Lung (tissue), 11 donors: ENCODE measurements at regions not wholly inside any gene's neighbourhood (a gene's known extent, or its start where the extent isn't known, plus 50 kb on each side); places are given as distances from the start of the nearest gene placed in this dataset.

Source experiments
- ATAC-seq: fragments of 200-7000 bp; cut with Tn5 transposase; one replicate; pipeline ENCODE4 v1.9.1; 2020; ENCODE audit warnings: moderate number of reproducible peaks; ENCODE audit not compliant: insufficient read depth, low FRiP score
- DNase-seq, 3 donors: peaks; one replicate each; pipeline ENCODE4 v3.0.0-alpha.2; 2013 to 2017
- H3K27ac ChIP-seq, 2 donors: one replicate each; pipeline ENCODE4 v1.5.1; 2013; ENCODE audit warnings: mild to moderate bottlenecking in 2 of 2, moderate library complexity in 2 of 2, control low read depth in 1 of 2, inconsistent platforms in 1 of 2, low read depth in 1 of 2, low read length in 1 of 2
- H3K27me3 ChIP-seq, 3 donors: one replicate each; pipeline ENCODE4 v1.5.1; 2013; ENCODE audit warnings: low read length in 2 of 3; ENCODE audit not compliant: control insufficient read depth in 3 of 3, insufficient read depth in 3 of 3
- H3K36me3 ChIP-seq, 4 donors: one replicate each; pipeline ENCODE4 v1.5.1; 2013; ENCODE audit warnings: low read length in 4 of 4, mild to moderate bottlenecking in 1 of 4, moderate library complexity in 1 of 4; ENCODE audit not compliant: control insufficient read depth in 4 of 4, insufficient read depth in 4 of 4
- H3K4me1 ChIP-seq, 5 donors: one replicate each; pipeline ENCODE4 v1.5.1; 2013; ENCODE audit warnings: low read length in 5 of 5, mild to moderate bottlenecking in 2 of 5, moderate library complexity in 1 of 5; ENCODE audit not compliant: control insufficient read depth in 5 of 5, insufficient read depth in 5 of 5
- H3K4me3 ChIP-seq: one replicate; pipeline ENCODE4 v1.5.1; 2013; ENCODE audit warnings: mild to moderate bottlenecking, control low read depth, moderate library complexity
- H3K9ac ChIP-seq, 2 donors: one replicate each; pipeline ENCODE4 v1.5.1; 2013; ENCODE audit warnings: low read length in 2 of 2, control low read depth in 1 of 2; ENCODE audit not compliant: insufficient read depth in 1 of 2
- H3K9me3 ChIP-seq, 4 donors: one replicate each; pipeline ENCODE4 v1.5.1; 2013; ENCODE audit warnings: low read length in 3 of 4, mild to moderate bottlenecking in 1 of 4, moderate library complexity in 1 of 4; ENCODE audit not compliant: control insufficient read depth in 4 of 4, insufficient read depth in 3 of 4
- WGBS, 2 donors: extraction: QIAGEN DNeasy Blood & Tissue Kit; methylation state at CpG; one replicate each; pipeline ENCODE4 v1.1.7; 2013; 5-methylcytosine and 5-hydroxymethylcytosine counted together
- TF ChIP-seq, protein P1 (sequence below): IDR thresholded peaks from 2 replicates; pipeline ENCODE4 v1.5.1; 2012; ENCODE audit warnings: mild to moderate bottlenecking; ENCODE audit errors: control extremely low read depth, extremely low read depth
- donor health status: control.
- donor health status: control.
- donor health status: Bipolar disorder and iron deficiency.
- donor health status: healthy.
- donor health status: DM: yes; HTN: yes; CAD: no.

DNA sequence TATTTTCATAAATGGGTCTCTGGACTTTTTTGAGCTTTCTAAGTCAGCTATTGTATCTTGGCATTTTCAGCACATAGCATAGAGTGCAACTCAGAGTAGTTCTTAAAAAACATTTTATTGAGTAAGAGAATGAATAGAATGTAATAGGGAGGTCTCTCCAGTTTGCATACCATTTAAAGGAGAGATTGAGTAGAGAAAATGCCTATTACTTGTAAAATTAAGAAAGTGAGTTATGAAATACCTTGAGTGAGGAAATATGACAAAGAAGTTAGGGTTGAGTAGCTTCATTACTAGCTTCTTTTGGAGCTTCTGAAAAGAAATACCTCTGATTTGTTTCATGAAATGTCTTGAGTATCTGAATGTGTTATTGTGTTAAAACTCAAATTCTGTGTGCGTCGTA, 140.0 kb downstream of the AASDHPPT start:
- 94% methylated on average over 2 of the region's 2 CpGs for WGBS, 2 donors

DNA sequence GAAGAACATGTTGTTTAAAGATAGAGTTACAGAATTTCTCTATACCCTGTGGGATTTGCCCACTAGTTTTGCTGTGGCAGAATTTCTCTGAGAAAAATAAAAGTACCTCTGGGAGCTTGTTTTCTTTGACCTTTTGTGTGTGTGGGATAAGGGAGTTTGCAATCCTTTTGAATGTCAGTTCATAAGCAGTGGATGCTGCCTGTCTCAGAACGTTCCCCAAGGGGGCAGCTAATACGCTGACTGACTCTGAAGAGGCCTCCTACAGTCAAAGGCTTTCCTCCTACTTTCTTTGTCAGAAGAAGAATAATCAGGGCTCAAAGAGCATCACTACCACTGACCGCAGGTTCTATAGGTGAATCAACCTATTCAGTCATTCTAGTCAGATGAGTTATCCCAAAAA, 140.6 kb downstream of the AASDHPPT start:
- TF ChIP-seq, protein P1, sequence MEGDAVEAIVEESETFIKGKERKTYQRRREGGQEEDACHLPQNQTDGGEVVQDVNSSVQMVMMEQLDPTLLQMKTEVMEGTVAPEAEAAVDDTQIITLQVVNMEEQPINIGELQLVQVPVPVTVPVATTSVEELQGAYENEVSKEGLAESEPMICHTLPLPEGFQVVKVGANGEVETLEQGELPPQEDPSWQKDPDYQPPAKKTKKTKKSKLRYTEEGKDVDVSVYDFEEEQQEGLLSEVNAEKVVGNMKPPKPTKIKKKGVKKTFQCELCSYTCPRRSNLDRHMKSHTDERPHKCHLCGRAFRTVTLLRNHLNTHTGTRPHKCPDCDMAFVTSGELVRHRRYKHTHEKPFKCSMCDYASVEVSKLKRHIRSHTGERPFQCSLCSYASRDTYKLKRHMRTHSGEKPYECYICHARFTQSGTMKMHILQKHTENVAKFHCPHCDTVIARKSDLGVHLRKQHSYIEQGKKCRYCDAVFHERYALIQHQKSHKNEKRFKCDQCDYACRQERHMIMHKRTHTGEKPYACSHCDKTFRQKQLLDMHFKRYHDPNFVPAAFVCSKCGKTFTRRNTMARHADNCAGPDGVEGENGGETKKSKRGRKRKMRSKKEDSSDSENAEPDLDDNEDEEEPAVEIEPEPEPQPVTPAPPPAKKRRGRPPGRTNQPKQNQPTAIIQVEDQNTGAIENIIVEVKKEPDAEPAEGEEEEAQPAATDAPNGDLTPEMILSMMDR: no peak
- H3K36me3 ChIP-seq: no peaks in the 10 kb centered on the region
- peaks cover 0 to 7% (median 6%) of the 10 kb centered on the region in 4 donors for H3K9me3 ChIP-seq
- WGBS, 2 donors: 73 to 76% methylated on average over 3 of the region's 3 CpGs
- no peaks in the 10 kb centered on the region for H3K27me3 ChIP-seq
- H3K27ac ChIP-seq: no peak overlapping the region
- DNase-seq (no peak), ATAC-seq (no peak)
- peaks cover 0 to 2% (median 0%) of the 10 kb centered on the region in 5 donors for H3K4me1 ChIP-seq
- H3K9ac ChIP-seq: no peak overlapping the region
- H3K4me3 ChIP-seq: no peak overlapping the region

More for the DNA sequence above, 140.0 kb downstream of the AASDHPPT start:
- Histone ChIP-seq H3K9me3 (peaks cover 0 to 2% (median 1%) of the 10 kb centered on the region in 4 donors), H3K36me3 (no peaks in the 10 kb centered on the region), H3K4me1 (peaks cover 0 to 2% (median 0%) of the 10 kb centered on the region in 5 donors), H3K9ac (no peak overlapping the region), H3K4me3 (no peak overlapping the region), H3K27ac (no peak overlapping the region), H3K27me3 (no peaks in the 10 kb centered on the region)
- ATAC-seq: no peak
- TF ChIP-seq, protein P1: no peak
- DNase-seq: no peak

DNA sequence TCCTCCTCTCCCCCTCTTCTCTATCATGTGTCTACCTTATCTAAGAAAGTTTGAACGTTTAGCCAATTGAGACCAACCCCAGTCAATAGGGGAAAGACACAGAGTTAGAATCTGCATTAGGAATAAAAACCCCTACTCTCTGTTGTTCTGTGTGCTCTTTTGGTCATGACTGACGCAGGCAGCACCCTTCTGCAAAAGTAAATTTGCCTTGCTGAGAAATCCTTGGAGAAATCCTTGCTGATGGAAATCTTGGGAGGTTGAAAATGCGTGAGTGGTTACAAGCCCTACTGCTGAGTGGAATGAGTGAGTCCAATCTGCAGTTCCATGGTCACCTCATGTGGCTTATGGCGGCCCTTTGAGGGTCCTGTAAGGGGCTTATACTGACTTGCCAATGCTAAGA, 145.2 kb downstream of the AASDHPPT start:
- WGBS, 2 donors: 83 to 86% methylated on average over 4 of the region's 4 CpGs
- TF ChIP-seq, protein P1: no peak
- H3K9me3 ChIP-seq: peaks cover 0 to 10% (median 7%) of the 10 kb centered on the region in 4 donors
- no peaks in the 10 kb centered on the region for H3K36me3 ChIP-seq
- H3K9ac ChIP-seq: no peak overlapping the region
- H3K4me1 ChIP-seq: no peaks in the 10 kb centered on the region
- H3K4me3 ChIP-seq: no peak overlapping the region
- ATAC-seq: no peak
- DNase-seq: no peak
- no peaks in the 10 kb centered on the region for H3K27me3 ChIP-seq
- no peak overlapping the region for H3K27ac ChIP-seq

DNA sequence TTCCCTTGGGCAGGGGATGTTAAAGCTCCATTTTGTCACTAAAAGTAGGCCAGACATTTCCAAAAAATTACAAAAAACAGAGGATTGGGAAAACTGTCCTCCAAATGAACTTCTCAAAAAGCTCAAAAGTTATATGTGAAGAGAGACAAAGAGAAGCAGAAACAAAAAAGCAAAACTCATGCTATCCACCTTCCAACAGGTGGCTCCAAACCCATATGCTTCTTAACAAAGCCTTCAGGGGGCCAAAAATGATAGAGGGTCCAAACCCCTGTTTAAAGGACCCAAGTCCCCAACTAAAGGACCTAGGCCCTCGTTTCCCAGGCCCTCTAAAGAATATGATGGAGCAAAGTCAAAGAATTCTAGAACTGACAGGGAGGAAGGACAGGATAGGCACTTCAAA, 146.7 kb downstream of the AASDHPPT start:
- no peak overlapping the region for H3K27ac ChIP-seq
- no peaks in the 10 kb centered on the region for H3K27me3 ChIP-seq
- H3K9me3 ChIP-seq: peaks cover 0 to 10% (median 7%) of the 10 kb centered on the region in 4 donors
- H3K9ac ChIP-seq: no peak overlapping the region
- TF ChIP-seq, protein P1: no peak
- ATAC-seq: no peak
- H3K4me3 ChIP-seq: no peak overlapping the region
- H3K4me1 ChIP-seq: no peaks in the 10 kb centered on the region
- DNase-seq: no peak
- no peaks in the 10 kb centered on the region for H3K36me3 ChIP-seq
- WGBS, 2 donors: 0 to 3% methylated on average over 1 of the region's 1 CpG
